ENCODE measurements at regions not wholly inside any gene's neighbourhood (a gene's known extent, or its start where the extent isn't known, plus 50 kb on each side); places are given as distances from the start of the nearest gene placed in this dataset.
A peak's percentile ranks its signal among the peaks of the same experiment; 100 is the strongest.
"Not testable (repeated sequence)": the region's sequence is repeated elsewhere in the genome, so short reads cannot be mapped to it uniquely, and the experiment has no call there.

DNA sequence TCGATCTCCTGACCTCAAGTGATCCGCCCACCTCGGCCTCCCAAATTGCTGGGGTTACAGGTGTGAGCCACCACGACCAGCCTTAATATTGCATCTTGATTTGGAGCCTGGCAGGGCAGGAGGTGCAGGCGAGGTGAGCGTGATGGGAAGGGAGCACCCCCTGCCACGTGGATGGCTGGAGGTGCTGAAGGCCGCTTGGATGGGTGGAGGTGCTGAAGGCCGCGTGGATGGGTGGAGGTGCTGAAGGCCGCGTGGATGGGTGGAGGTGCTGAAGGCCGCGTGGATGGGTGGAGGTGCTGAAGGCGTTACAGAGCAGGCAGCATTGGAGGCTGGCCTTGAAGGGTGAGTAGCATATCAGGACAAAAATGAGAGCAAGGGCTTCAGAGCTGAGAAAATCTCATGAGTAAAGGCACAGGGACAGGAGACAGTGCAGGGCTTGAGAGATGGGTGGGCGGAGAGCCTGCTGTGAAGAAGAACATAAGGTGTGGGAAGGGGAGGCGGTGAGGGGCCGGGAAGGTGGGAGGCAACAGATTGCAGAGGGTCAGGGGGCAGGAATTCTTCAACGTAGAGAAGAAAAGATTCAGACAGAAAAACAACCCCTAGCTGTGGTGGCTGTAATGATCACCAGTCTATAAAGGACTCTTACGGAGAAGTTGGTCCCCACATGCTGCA, 101.7 kb upstream of the SEC14L1 start:
- DNase-seq: no peak

DNA sequence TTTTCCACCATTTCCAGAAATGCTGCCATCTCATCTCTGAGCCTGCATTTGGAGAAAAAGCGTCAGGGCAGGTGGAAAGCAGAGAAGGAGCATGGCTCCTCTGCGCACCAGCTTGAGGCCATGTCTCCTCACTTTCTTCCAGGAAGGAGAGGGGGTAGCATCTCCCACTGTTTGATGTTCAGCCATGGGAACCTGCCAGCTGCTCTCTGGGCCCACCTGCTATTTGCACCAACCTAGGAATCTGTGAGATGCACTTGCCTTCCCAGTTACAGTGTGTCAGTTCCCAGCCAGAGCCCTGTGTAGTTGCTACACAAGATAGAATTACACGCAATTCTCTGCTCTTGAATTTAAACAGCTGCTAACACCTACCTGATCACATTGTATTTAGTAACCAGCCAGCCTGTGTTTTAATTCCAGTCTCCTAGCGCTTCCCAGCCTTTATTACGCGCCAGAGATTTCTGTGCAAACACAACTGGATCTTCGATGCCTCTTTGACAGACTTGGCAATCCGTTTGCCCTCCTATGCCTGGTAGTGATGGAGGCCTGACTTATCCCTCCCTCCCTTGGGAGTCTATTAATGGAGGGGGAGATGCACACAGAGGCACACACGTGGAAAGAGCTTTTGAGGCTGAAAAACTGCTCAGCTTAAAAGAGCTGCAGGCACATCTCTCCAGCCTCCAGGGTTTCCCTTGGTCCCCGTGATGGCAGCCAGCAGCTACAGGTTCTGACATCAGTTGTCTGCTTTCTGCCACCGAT, 98.1 kb upstream of the SEC14L1 start:
- DNase-seq: no peak

DNA sequence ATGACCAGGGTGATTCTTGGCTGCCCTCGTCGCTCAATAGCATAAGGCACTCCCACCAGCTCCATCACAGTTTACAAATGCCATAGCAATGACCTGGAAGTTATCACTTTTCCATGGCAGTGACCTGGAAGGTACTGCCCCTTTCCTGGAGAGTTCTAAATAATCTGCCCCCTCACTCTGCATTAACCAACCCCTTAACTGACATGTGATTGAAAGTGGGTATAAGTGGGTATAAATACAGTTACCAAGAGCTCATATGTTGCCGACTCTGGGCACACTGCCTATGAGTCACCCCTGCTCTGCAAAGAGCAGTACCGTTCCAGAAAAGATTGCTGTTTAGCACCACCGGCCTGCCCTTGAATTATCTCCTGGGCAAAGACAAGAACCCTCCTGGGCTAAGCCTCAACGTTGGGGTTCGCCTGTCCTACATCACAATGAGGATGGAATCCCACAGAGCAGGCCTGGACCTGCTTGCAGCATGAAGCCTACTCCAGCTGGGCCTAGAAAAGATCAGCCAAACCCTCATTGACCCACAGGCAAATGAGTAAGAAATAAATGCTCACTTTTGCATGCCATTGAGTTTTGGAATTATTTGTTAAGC, 95.2 kb upstream of the SEC14L1 start:
- no peak for DNase-seq

DNA sequence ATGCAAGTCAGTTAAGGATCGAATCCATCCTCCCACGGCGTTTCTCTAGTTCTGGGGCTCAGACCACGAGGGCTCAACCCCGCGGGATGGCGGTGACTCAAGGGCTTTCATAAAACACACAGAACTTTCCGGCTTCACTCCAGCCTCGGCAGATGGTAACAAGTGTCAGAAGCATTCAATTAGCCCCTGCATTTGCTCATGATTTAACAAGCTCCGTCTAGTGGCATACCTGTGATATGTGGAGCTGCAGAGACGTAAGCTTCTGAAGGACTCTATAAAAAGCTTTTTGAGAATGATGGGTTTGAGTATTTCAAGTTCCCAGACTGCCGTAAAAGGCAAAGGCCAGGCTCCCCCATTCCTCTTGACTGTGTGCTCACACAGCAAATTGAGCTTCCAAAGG, 91.3 kb upstream of the SEC14L1 start:
- no peak for DNase-seq

DNA sequence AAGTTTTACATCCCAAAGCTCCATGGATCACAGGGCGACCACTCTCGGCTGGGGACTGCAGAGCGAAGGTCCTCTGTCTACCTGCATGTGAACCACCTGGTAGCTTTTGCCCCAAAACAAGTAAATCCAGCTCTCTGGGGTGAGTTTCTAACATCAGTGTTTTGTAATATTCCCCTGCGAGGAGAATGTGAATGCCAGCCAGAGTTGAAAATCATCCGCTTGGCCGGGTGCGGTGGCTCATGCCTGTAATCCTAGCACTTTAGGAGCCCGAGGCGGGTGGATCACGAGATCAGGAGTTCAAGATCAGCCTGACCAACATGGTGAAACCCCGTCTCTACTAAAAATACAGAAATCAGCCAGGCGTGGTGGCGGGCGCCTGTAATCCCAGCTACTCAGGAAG, 89.9 kb upstream of the SEC14L1 start:
- not testable (repeated sequence) for DNase-seq

DNA sequence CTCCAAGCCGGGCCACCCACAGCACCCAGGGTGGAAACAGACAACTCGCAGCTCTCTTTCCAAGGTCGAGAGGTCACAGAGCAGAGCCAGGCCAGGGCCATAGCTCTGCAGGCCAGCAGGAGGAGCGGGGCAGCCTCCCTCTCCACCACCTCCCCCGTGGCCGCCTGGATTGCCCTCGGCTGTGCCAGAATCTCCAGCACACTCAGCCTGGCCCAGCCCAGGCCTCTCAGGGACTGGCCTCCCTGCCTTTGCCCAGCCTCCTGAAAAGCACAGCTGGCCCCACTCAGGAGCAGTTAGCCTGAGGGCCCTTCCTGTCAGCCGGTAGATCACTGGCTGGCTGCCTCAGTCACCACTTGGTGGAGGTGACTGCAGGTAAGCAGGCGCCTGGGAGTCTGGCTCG, 85.8 kb upstream of the SEC14L1 start:
- no peak for DNase-seq

DNA sequence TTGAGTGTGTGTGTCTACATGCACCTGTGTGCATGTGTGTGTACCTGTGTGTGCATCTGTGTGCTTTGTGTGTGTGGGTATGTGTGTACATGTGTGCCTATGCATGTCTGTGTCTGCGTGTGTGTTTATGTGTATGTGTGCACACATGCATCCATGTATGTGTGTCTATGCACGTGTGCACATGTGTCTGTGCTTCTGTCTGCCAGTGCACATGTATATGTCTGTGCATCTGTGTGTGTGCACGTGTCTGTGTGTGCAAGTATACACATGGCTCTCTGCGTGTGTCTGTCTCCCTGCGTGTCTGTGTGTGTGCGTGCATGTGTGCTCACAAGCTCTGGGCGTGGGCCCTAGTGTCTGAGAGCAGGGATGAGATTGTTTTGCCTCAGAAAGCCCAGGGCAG, 85.3 kb upstream of the SEC14L1 start:
- DNase-seq: no peak

DNA sequence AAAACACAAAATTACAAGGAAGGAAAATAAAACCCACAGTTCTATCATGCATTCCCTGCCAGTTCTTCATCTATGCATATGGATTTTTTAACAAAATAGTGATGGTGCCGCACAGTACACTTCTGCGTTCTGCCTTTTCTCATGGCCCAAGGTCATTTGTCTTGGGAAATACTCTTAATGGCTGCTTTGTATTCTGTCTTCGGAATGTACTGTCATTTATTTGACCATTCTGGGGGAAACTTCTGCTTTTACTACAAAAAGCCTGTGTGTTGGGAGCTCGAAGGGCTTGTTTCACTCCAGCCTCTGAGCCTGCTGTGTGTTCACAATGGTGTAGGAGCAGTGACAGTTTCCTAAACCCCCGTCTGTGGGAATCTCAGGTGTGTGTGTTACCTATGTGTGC, 82.8 kb upstream of the SEC14L1 start:
- DNase-seq: no peak

DNA sequence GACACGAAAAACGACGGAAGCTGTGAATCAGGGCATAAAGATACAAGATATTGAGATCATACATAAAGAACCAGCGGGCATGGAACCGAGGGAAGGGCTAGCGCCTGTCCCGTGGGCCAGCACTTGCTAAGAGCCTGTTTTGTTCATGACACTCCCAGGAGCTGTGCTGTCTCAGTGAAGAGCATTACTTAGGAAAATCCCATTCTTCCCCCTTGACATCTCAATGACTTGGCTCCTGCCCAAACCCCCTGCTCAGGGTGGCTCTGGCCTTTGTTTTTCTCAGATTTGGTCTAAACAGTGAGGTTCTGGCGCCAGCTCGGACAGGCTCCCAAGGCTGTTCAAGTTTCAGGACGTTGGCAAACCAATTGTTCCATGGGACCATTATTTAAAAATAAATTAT, 79.1 kb upstream of the SEC14L1 start:
- DNase-seq: no peak

DNA sequence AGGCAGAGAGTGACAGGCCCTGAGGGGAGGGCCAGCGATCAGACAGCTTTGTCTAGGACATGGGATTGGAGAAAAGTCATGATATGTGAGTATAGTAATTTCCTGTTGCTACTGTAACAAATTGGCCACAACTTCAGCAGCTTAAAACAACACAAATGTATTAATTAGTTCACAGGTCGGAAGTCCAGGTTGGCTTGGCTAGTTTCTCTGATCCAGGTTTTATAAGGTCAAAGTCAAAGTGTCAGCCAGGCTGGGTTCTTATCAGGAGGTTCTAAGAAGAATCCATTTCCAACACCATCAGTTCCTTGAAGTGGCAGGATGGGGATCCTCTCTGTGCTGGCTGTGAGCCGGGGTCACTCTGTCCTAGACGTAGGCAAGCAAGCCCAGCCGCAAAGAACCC, 76.2 kb upstream of the SEC14L1 start:
- DNase-seq: no peak

DNA sequence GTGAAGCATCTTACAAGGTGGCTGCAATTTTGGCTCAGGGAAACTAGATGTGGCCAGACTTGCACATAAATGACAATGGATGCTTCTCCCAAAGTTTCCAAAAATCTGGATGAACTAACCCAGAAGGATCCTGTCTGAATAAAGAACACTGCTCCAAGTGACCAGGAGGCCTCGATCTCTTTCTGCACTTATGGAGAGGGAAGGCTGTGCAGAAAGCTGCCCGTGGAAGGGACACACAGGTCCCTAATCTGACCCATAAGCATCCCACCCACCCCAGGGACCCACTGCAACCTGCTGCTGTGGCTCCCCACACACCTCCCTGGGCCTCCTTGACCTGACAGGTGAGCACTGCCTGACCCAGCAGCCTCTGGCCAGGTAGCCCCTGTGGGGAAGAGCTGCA, 74.6 kb upstream of the SEC14L1 start:
- DNase-seq: no peak

DNA sequence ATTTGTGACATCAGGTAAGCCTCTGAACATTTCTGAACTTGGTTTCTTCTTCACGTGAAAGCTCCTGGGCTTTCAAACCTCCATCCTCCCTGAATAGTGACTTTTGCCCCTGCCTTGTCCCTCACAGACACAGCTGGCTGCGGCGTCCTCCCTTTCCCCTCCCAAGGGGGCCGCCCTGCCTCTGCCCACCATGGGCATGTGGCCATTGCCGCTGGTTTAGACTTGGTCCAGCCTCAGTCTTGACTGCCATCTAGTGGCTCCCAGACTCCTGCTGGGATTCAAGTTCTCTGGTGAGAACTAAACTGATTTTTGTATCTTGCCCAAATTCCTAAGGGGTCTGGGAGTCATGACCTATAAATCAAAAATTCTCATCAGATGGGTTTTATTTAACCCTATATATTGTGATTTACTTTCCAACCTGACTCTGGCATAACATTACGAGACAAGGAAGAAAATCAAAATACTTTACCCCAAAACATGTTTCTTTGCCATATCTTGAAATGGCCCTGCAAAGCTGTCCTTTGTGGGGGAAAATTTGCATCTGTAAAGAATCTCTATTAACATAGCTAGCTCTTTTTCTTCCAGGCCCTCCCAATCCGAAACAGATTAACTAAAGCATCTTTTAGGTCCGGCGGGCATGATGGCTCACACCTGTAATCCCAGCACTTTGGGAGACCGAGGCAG, 73.9 kb upstream of the SEC14L1 start:
- peak; percentile 50 for DNase-seq

DNA sequence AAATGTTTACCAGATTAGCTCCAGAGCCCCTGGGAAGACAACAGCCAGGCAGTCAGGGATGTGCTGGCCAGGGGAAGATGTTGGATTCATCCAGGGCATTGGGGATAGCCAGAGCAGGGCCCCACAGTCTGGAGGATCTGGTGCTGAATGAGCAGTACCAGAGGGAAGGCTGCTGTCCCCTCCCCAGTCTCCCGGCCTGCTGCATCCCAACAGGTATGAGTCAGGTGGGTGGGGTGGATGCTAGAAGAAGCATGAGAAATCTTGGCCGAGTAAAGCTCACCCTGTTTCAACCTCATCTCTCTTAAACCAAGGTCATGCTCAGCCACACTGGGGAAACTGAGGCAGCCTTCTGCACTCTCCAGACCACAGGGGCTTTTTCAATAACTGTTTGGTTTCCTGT, 71.9 kb upstream of the SEC14L1 start:
- DNase-seq: no peak

DNA sequence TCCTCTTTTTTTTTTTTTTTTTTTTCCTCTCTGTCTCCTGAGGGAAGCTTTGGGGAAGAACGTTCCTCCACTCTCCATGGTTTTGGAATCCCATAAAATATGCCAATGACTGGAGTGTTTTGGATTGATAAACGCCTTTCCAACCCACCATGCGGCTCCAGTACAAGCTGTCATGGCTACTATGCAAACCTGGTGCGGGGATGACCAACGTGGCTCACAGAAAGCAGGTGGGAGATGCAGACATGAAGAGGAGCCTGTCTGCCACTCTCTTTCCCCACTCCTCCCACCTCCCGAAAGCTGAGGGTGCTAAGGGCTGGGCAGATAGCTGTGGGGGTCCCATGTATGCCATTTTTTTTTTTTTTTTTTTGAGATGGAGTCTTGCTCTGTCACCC, 69.9 kb upstream of the SEC14L1 start:
- no peak for DNase-seq

DNA sequence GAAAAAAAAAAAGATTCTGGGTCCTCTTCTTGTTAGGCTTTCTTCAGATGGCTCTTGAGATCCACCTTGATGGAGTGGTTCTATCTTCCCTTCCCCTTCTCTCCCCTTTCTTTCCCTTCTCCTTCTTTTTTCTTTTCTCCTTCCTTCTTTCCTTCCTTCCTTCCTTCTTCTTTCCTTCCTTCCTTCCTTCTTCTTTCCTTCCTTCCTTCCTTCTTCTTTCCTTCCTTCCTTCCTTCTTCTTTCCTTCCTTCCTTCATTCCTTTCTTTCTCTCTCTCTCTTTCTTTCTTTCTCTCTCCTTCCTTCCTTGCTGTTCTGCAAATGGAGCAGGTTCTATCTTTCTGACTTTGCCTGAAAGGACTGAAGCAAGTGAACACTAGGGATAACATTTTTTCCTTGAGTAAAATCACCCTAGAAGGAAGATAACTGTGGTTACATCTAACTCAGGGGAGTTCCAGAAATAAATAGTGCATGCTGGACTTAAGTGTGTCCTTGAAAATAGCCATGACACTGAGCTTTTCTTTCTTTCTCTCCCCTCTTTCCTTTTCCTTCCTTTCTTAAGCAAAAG, 68.8 kb upstream of the SEC14L1 start:
- DNase-seq: no peak

DNA sequence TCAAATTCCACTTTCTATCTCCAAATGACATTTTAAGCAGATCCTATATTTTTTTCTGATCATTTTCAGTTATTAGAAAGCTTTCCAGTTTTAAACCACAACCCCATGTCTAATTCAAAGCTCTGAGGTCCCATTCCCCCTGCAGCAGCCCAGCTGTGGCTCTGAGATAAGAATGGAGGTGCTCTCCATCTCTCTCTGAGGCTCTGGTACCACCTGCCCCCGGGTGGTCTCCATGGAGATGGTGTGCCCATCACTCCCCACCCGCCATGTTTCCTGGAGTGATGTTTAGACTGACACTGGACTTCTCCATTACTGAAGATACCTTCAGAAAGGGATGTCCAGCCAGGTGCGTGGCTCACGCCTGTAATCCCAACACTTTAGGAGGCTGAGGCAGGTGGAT, 68.1 kb upstream of the SEC14L1 start:
- DNase-seq: no peak

DNA sequence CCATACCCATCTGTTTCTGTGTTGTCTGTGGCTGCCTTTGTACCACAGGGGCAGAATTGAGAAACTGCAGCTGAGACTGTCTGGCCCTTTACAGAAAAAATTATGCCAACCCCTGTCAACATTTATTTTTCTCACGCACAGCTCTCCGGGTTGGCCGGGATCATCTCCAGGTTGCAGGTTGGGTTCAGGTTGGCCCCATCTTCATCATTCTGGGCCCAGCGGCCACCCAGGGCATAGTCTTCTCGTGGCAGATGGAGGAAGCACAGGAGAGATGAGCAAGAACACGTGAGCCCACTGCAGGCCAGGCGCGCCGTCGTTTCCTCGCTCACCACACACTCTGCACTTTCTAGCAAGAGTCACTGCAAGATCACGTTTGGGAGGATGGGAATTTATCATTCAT, 66.1 kb upstream of the SEC14L1 start:
- no peak for DNase-seq

DNA sequence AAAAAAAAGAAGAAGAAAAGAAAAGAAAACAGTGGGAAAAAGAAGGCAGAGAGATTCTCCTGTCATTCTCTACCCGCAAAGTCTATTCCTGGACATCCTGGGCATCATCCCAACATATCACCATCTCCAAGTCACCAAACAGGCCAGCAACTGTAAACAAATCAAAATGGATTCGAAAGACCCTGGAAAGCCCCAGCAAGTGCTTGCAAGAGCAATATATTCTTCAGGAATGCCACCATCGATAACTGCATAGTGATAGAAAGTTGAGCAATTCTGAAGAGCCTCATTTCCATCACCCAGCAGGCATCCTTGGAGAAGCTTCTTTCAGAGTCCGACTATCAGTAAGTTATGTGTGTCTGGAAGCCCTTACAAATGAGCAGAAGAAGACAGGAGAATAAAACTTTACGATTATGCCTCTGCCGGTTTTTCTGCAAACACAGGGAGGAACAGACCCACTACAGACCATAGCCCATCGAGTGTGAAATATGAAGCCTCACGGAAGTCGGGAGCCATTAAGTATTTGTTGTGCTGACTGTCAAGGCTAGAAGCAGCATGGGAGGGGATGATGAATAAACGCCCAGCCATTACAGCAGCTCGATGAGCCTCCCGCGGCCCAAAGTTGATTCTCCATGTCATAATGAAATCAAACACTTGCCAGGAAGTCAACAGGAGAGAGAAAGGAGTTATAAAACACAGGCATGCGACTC, 64.5 kb upstream of the SEC14L1 start:
- no peak for DNase-seq

DNA sequence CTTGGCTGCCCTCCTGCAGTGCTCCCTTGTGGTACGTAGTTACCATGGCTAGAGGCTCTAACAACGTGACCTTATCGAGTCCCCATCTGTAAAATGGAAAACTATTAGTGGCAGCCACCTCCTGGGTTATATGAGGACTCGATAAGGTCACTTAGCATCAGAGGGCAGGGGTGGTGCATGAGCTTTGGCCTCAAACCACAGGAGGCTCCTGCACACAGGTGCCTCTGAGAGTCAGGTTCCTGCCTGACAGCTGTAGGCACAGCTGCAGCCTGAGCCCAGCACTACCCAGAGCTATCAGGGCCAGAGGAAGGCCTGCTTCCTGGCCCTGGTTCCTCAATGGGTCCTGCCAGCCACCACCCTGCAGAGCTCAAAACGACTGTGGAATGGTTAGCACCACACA, 57.2 kb upstream of the SEC14L1 start:
- no peak for DNase-seq

DNA sequence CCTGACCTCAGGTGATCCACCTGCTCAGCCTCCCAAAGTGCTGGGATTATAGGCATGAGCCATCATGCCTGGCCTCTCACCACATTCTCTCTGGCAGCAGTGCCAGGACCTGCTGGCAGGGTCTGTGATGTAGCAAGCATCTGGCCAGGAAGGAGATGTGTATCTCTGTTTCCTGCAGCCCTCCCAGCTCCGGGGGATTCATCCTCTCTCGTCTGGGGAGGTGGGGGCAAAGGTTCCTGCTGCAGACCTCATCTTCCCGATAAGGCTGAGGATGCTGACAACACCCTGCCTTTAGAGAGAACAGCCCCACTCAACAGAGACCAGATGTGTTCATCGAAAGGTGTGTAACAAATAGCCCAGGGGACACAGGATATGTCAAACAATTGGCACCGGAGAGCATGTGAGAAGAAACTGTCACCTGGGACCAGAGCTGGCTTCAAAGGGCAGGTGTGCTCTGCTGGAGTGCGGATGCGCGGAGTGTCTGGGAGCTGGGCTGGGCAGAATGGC, 54.8 kb upstream of the SEC14L1 start:
- DNase-seq: no peak

DNA sequence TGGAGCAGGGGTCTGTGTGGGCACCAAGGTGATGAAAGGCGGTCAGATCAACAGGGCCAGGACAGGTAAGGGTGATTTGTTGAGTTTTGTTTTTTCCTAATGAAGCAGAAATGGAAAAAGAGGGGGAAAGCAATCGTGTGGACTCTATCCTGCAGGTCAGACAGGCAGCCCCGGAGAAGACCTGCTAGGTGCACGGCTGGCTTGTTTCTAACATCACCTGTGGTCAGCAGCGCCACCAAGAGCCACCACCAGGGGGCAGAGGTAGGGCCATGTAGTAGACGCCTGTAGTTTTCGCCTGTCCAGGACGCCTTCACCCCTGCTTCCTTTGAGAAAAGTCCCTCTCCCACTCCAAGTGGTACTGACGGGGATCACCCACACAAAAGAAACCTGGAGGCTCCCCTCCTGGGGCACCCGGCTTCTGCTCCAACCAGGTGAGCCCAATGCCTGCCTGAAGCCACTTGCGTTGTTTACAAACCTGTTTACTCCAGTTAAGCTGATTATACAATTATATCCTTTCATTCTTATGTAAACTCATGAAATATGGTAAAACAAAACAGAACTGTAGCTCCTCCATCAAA, 54.2 kb upstream of the SEC14L1 start:
- peak; percentile 90 for DNase-seq
